ENCODE measurements at regions not wholly inside any gene's neighbourhood (a gene's known extent, or its start where the extent isn't known, plus 50 kb on each side); places are given as distances from the start of the nearest gene placed in this dataset.

- TF ChIP-seq CTCF (IDR thresholded peaks at IDR 0.05): no peak
- TF ChIP-seq POLR2AphosphoS5 (IDR thresholded peaks at IDR 0.05; ENCODE audit: insufficient read depth in 1 of 2, low read depth in 1 of 2): no peak
- TF ChIP-seq POLR2A (IDR thresholded peaks at IDR 0.05): no peak
Observed at GRCh38 chrX:111035256-111035655, 60.7 kb upstream of the PAK3 start.

Data from vagina (tissue), 2 donors.